SJCRH30 (cell line): ENCODE measurements at regions not wholly inside any gene's neighbourhood (a gene's known extent, or its start where the extent isn't known, plus 50 kb on each side); places are given as distances from the start of the nearest gene placed in this dataset.

Source experiments
- DNase-seq, 2 experiments: peaks; one replicate each; pipeline ENCODE4 v3.0.0-alpha.2; 2015 to 2020
- H3K27ac ChIP-seq: fragments of 250-450 bp; sonication (Bioruptor Pico); 2 replicates; pipeline ENCODE4 v1.5.1; 2020; ENCODE audit warnings: mild to moderate bottlenecking, moderate library complexity
- H3K27me3 ChIP-seq: fragments of 250-450 bp; sonication (Bioruptor Pico); 2 replicates; pipeline ENCODE4 v1.5.1; 2020; ENCODE audit warnings: mild to moderate bottlenecking, moderate library complexity
- H3K36me3 ChIP-seq: fragments of 250-450 bp; sonication (Bioruptor Pico); 2 replicates; pipeline ENCODE4 v1.5.1; 2020; ENCODE audit warnings: mild to moderate bottlenecking, moderate library complexity
- H3K4me1 ChIP-seq: fragments of 250-450 bp; sonication (Bioruptor Pico); 2 replicates; pipeline ENCODE4 v1.5.1; 2020; ENCODE audit warnings: mild to moderate bottlenecking, moderate library complexity
- H3K4me3 ChIP-seq: fragments of 250-450 bp; sonication (Bioruptor Pico); 2 replicates; pipeline ENCODE4 v1.5.1; 2020; ENCODE audit warnings: mild to moderate bottlenecking, moderate library complexity
- H3K9me3 ChIP-seq: fragments of 250-450 bp; sonication (Bioruptor Pico); replicated peaks from 2 replicates; pipeline ENCODE4 v1.5.1; 2020; ENCODE audit warnings: mild to moderate bottlenecking, moderate library complexity

GRCh38 chr20:11296951-11297350 lies 620.7 kb upstream of the BTBD3 start:
- Histone ChIP-seq H3K27me3 (no peaks in the 10 kb centered on the region), H3K9me3 (no peaks in the 10 kb centered on the region), H3K27ac (no peak overlapping the region), H3K36me3 (no peaks in the 10 kb centered on the region), H3K4me1 (no peaks in the 10 kb centered on the region), H3K4me3 (no peak overlapping the region)
- DNase-seq, result no peak

GRCh38 chr20:11301699-11302098 lies 616.0 kb upstream of the BTBD3 start:
- H3K27ac ChIP-seq, result no peak overlapping the region
- no peaks in the 10 kb centered on the region for H3K9me3 ChIP-seq
- no peaks in the 10 kb centered on the region for H3K27me3 ChIP-seq
- no peak for DNase-seq
- no peak overlapping the region for H3K4me3 ChIP-seq
- H3K4me1 ChIP-seq, result no peaks in the 10 kb centered on the region
- H3K36me3 ChIP-seq, result no peaks in the 10 kb centered on the region

- H3K4me1 ChIP-seq, result no peaks in the 10 kb centered on the region
- no peaks in the 10 kb centered on the region for H3K36me3 ChIP-seq
- H3K27me3 ChIP-seq, result no peaks in the 10 kb centered on the region
- DNase-seq, result no peak
- H3K9me3 ChIP-seq, result no peaks in the 10 kb centered on the region
- H3K27ac ChIP-seq, result no peak overlapping the region
- no peak overlapping the region for H3K4me3 ChIP-seq
These were observed 615.3 kb upstream of the BTBD3 start for GRCh38 chr20:11302436-11302835.

- no peaks in the 10 kb centered on the region for H3K36me3 ChIP-seq
- no peak overlapping the region for H3K4me3 ChIP-seq
- DNase-seq, result no peak
- H3K4me1 ChIP-seq, result no peaks in the 10 kb centered on the region
- no peaks in the 10 kb centered on the region for H3K27me3 ChIP-seq
- H3K27ac ChIP-seq, result no peak overlapping the region
- no peaks in the 10 kb centered on the region for H3K9me3 ChIP-seq
These were observed 612.9 kb upstream of the BTBD3 start for GRCh38 chr20:11304795-11305194.

GRCh38 chr20:11305406-11305805 lies 612.3 kb upstream of the BTBD3 start:
- Histone ChIP-seq H3K9me3 (no peaks in the 10 kb centered on the region), H3K27me3 (no peaks in the 10 kb centered on the region), H3K27ac (no peak overlapping the region), H3K4me1 (no peaks in the 10 kb centered on the region), H3K36me3 (no peaks in the 10 kb centered on the region), H3K4me3 (no peak overlapping the region)
- no peak for DNase-seq

GRCh38 chr20:11311659-11312224 lies 606.0 kb upstream of the BTBD3 start:
- no peaks in the 10 kb centered on the region for H3K9me3 ChIP-seq
- no peaks in the 10 kb centered on the region for H3K27me3 ChIP-seq
- no peaks in the 10 kb centered on the region for H3K4me1 ChIP-seq
- no peaks in the 10 kb centered on the region for H3K36me3 ChIP-seq
- no peak overlapping the region for H3K27ac ChIP-seq
- H3K4me3 ChIP-seq, result no peak overlapping the region
- DNase-seq, result no peak

- Histone ChIP-seq H3K4me3 (no peak overlapping the region), H3K27me3 (no peaks in the 10 kb centered on the region), H3K27ac (no peak overlapping the region), H3K4me1 (no peaks in the 10 kb centered on the region), H3K9me3 (no peaks in the 10 kb centered on the region), H3K36me3 (no peaks in the 10 kb centered on the region)
- no peak for DNase-seq
These were observed 602.2 kb upstream of the BTBD3 start for GRCh38 chr20:11315525-11315924.

GRCh38 chr20:11316244-11316643 lies 601.4 kb upstream of the BTBD3 start:
- Histone ChIP-seq H3K27ac (no peak overlapping the region), H3K9me3 (no peaks in the 10 kb centered on the region), H3K27me3 (no peaks in the 10 kb centered on the region), H3K4me1 (no peaks in the 10 kb centered on the region), H3K36me3 (no peaks in the 10 kb centered on the region), H3K4me3 (no peak overlapping the region)
- no peak for DNase-seq

- no peak overlapping the region for H3K4me3 ChIP-seq
- H3K27ac ChIP-seq, result no peak overlapping the region
- H3K36me3 ChIP-seq, result no peaks in the 10 kb centered on the region
- no peaks in the 10 kb centered on the region for H3K27me3 ChIP-seq
- H3K9me3 ChIP-seq, result no peaks in the 10 kb centered on the region
- no peaks in the 10 kb centered on the region for H3K4me1 ChIP-seq
- no peak for DNase-seq
These were observed 597.7 kb upstream of the BTBD3 start for GRCh38 chr20:11320033-11320432.

GRCh38 chr20:11323816-11324215 lies 593.9 kb upstream of the BTBD3 start:
- Histone ChIP-seq H3K4me1 (no peaks in the 10 kb centered on the region), H3K4me3 (no peak overlapping the region), H3K27ac (no peak overlapping the region), H3K36me3 (no peaks in the 10 kb centered on the region), H3K9me3 (no peaks in the 10 kb centered on the region), H3K27me3 (no peaks in the 10 kb centered on the region; the same call in 1 of the 2 replicates)
- DNase-seq, result no peak

GRCh38 chr20:11324990-11325389 lies 592.7 kb upstream of the BTBD3 start:
- H3K36me3 ChIP-seq, result no peaks in the 10 kb centered on the region
- no peaks in the 10 kb centered on the region for H3K9me3 ChIP-seq
- no peak for DNase-seq
- H3K27ac ChIP-seq, result no peak overlapping the region
- no peaks in the 10 kb centered on the region for H3K4me1 ChIP-seq
- H3K27me3 ChIP-seq, result no peaks in the 10 kb centered on the region; the same call in 1 of the 2 replicates
- no peak overlapping the region for H3K4me3 ChIP-seq

- no peaks in the 10 kb centered on the region for H3K4me1 ChIP-seq
- no peak for DNase-seq
- H3K9me3 ChIP-seq, result no peaks in the 10 kb centered on the region
- H3K27ac ChIP-seq, result no peak overlapping the region
- no peaks in the 10 kb centered on the region for H3K36me3 ChIP-seq
- no peak overlapping the region for H3K4me3 ChIP-seq
- no peaks in the 10 kb centered on the region; the same call in 1 of the 2 replicates for H3K27me3 ChIP-seq
These were observed 588.9 kb upstream of the BTBD3 start for GRCh38 chr20:11328839-11329238.

- DNase-seq, result no peak
- Histone ChIP-seq H3K4me1 (no peaks in the 10 kb centered on the region), H3K27me3 (no peaks in the 10 kb centered on the region; the same call in 1 of the 2 replicates), H3K4me3 (no peak overlapping the region), H3K27ac (no peak overlapping the region), H3K36me3 (no peaks in the 10 kb centered on the region), H3K9me3 (no peaks in the 10 kb centered on the region)
These were observed 588.4 kb upstream of the BTBD3 start for GRCh38 chr20:11329271-11329670.

GRCh38 chr20:11331096-11331495 lies 586.6 kb upstream of the BTBD3 start:
- Histone ChIP-seq H3K4me1 (no peaks in the 10 kb centered on the region), H3K9me3 (no peaks in the 10 kb centered on the region), H3K36me3 (no peaks in the 10 kb centered on the region), H3K4me3 (no peak overlapping the region), H3K27ac (no peak overlapping the region), H3K27me3 (no peaks in the 10 kb centered on the region; the same call in 1 of the 2 replicates)
- DNase-seq, result no peak

- Histone ChIP-seq H3K27ac (no peak overlapping the region), H3K36me3 (no peaks in the 10 kb centered on the region), H3K4me1 (no peaks in the 10 kb centered on the region), H3K4me3 (no peak overlapping the region), H3K27me3 (no peaks in the 10 kb centered on the region), H3K9me3 (no peaks in the 10 kb centered on the region)
- no peak for DNase-seq
These were observed 585.3 kb upstream of the BTBD3 start for GRCh38 chr20:11332381-11332780.

- no peak for DNase-seq
- Histone ChIP-seq H3K9me3 (no peaks in the 10 kb centered on the region), H3K36me3 (no peaks in the 10 kb centered on the region), H3K27me3 (no peaks in the 10 kb centered on the region), H3K4me1 (no peaks in the 10 kb centered on the region), H3K4me3 (no peak overlapping the region), H3K27ac (no peak overlapping the region)
These were observed 584.1 kb upstream of the BTBD3 start for GRCh38 chr20:11333634-11334033.
